Mucosa of descending colon (tissue), 3 donors: ENCODE measurements at regions not wholly inside any gene's neighbourhood (a gene's known extent, or its start where the extent isn't known, plus 50 kb on each side); places are given as distances from the start of the nearest gene placed in this dataset.
"Not testable (repeated sequence)": the region's sequence is repeated elsewhere in the genome, so short reads cannot be mapped to it uniquely, and the experiment has no call there.

ENCODE experiments used
- ATAC-seq: fragments of 200-7000 bp; cut with Tn5 transposase; one replicate; pipeline ENCODE4 v1.9.1; 2020; ENCODE audit warnings: mild to moderate bottlenecking, moderate library complexity
- DNase-seq, 3 donors: peaks; one replicate each; pipeline ENCODE4 v3.0.0-alpha.2; 2020
- H3K36me3 ChIP-seq: fragments of 200-600 bp; one replicate; pipeline ENCODE4 v1.8.0; 2021; ENCODE audit warnings: low read depth, mild to moderate bottlenecking
- H3K4me1 ChIP-seq: fragments of 200-600 bp; one replicate; pipeline ENCODE4 v1.8.0; 2021; ENCODE audit warnings: low read depth, mild to moderate bottlenecking
- H3K4me3 ChIP-seq: fragments of 200-600 bp; one replicate; pipeline ENCODE4 v1.8.0; 2021; ENCODE audit warnings: mild to moderate bottlenecking
- H3K9me3 ChIP-seq: fragments of 200-600 bp; one replicate; pipeline ENCODE4 v1.8.0; 2021; ENCODE audit warnings: mild to moderate bottlenecking
- intact Hi-C, 2 donors: fragments of 100-400 bp; cut with DNase I in 1 of 2; cut with micrococcal nuclease in 1 of 2; formaldehyde crosslinking; loops; one replicate each; pipeline versions ENCODE4 v1.11.0 to v1.11.1; 2022; cut with DNase I, micrococcal nuclease
- TF ChIP-seq, protein P1 (sequence below): fragments of 200-600 bp; IDR thresholded peaks from one replicate; pipeline ENCODE4 v1.8.0; 2022; ENCODE audit warnings: antibody characterized with exemption, mild to moderate bottlenecking
- donor health status: DM: no; HTN: no; CAD: no; lungs with moderate emphysema.
- donor health status: DM: no; HTN: no; CAD: no.
- donor health status: DM: no; HTN: yes; CAD: no.

DNA sequence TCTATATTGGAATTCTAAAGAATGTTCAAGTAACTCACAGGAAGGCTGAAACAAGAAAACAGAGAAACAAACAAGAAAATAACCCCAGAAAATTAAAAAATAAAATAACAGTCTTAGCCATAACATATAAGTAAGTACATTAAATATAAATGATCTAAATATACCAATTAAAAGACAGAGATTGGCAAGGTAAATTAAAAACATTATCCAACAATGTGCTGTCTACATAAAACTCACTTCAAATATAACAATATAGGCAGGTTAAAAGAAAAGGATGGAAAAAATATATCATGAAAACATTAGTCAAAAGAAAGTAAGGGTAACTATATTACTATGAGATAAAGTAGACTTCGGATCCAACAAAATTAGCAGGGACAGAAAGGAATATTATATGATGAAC is 98.1 kb upstream of the NANOS1 start:
- intact Hi-C loops: no loop called here
- no peak for DNase-seq
- no peaks in the 10 kb centered on the region for H3K36me3 ChIP-seq
- no peak overlapping the region for H3K4me3 ChIP-seq
- ATAC-seq: no peak
- no peaks in the 10 kb centered on the region for H3K4me1 ChIP-seq
- TF ChIP-seq, protein P1, sequence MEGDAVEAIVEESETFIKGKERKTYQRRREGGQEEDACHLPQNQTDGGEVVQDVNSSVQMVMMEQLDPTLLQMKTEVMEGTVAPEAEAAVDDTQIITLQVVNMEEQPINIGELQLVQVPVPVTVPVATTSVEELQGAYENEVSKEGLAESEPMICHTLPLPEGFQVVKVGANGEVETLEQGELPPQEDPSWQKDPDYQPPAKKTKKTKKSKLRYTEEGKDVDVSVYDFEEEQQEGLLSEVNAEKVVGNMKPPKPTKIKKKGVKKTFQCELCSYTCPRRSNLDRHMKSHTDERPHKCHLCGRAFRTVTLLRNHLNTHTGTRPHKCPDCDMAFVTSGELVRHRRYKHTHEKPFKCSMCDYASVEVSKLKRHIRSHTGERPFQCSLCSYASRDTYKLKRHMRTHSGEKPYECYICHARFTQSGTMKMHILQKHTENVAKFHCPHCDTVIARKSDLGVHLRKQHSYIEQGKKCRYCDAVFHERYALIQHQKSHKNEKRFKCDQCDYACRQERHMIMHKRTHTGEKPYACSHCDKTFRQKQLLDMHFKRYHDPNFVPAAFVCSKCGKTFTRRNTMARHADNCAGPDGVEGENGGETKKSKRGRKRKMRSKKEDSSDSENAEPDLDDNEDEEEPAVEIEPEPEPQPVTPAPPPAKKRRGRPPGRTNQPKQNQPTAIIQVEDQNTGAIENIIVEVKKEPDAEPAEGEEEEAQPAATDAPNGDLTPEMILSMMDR: no peak
- H3K9me3 ChIP-seq: peaks cover 11% of the 10 kb centered on the region

DNA sequence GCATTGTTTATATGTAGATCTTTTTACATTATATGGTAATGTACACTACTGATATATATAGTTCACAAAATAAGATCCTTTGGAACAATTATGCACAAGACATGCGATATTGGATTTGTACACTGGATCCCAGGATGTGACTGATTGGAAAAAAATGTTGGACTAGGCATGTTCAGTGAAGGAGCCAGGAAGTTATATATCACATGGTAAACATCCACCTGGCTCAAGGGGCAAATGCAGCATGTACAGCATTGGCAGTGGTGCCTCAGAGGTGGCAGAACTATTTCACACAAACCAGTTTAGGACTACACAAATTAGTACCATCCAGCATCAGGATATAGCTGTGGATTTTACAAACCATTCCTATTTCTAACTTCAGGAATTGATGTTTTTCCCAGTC is 97.4 kb upstream of the NANOS1 start:
- H3K4me1 ChIP-seq, H3K36me3 ChIP-seq, intact Hi-C loops, ATAC-seq, DNase-seq, H3K4me3 ChIP-seq: not testable (repeated sequence)
- peaks cover 11% of the 10 kb centered on the region for H3K9me3 ChIP-seq

- H3K4me1 ChIP-seq: no peaks in the 10 kb centered on the region
- intact Hi-C loops: no loop called here
- H3K9me3 ChIP-seq: no peaks in the 10 kb centered on the region
- TF ChIP-seq, protein P1: no peak
- no peak overlapping the region for H3K4me3 ChIP-seq
- ATAC-seq (no peak), DNase-seq (no peak)
- H3K36me3 ChIP-seq: no peaks in the 10 kb centered on the region
Observed at GRCh38 chr10:118937226-118937625, 92.3 kb upstream of the NANOS1 start.

DNA sequence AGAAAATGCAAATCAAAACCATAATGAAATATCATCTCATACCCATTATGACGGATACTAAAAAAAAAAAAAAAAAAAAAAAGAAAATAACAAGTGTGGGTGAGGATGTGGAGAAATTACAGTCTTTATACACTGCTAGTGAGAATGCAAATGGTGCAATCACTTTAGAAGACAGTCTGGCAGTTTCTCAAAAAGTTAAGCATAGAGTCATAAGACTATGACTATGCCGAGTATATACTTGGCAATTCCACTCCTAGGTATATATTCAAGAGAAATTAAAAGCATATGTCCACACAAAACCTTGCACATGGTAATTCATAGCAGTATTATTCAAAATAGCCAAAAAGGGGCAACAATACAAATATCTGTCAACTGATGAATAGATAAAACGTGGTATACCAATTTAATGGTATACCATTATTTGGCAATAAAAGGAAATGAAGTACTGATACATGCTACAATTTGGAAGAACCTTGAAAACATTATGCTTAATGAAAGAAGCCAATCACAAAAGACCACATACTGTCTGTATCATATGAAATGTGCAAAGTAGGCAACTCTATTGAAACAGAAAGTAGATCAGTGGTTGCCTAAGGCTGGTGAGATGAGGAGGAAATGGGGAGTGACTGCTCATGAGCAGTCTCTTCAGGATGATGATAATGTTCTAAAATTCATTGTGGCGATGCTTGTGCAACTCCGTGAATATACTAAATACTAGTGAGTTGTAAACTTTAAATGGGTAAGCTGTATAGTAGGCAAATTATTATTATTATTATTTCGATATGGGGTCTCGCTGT is 90.1 kb upstream of the NANOS1 start:
- intact Hi-C loops: no loop called here
- no peaks in the 10 kb centered on the region for H3K4me1 ChIP-seq
- no peak for ATAC-seq

DNA sequence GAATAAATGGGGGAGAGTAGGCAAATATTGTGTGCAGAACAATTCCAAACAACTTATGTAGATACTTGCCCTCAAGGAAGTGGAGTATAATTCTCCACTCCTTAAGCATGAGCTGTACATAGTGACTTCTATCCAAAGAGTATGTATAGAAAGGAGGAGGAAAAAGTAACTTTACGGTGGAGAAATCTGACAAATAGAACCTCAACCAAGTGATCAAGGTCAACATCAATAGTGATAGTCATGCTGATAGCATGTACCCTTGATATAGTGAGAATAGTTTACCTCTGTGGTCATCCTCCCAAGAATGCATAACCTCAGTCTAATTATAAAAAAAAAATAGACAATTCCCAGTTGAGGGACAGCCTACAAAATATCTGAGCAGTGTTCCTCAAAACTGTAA is 89.1 kb upstream of the NANOS1 start:
- Histone ChIP-seq H3K9me3 (no peaks in the 10 kb centered on the region), H3K4me1 (no peaks in the 10 kb centered on the region), H3K4me3 (no peak overlapping the region), H3K36me3 (no peaks in the 10 kb centered on the region)
- DNase-seq (no peak), ATAC-seq (no peak)
- intact Hi-C loops: no loop called here
- TF ChIP-seq, protein P1: no peak

More for the DNA sequence above, 90.1 kb upstream of the NANOS1 start:
- no peaks in the 10 kb centered on the region for H3K9me3 ChIP-seq
- H3K36me3 ChIP-seq: no peaks in the 10 kb centered on the region
- no peak for DNase-seq
- no peak overlapping the region for H3K4me3 ChIP-seq
- TF ChIP-seq, protein P1: no peak

- H3K9me3 ChIP-seq: no peaks in the 10 kb centered on the region
- H3K36me3 ChIP-seq: no peaks in the 10 kb centered on the region
- ATAC-seq (no peak), DNase-seq (no peak)
- no peak overlapping the region for H3K4me3 ChIP-seq
- intact Hi-C loops: no loop called here
- TF ChIP-seq, protein P1: no peak
- no peaks in the 10 kb centered on the region for H3K4me1 ChIP-seq
Observed at GRCh38 chr10:118943253-118943652, 86.3 kb upstream of the NANOS1 start.
